ENCODE measurements at regions not wholly inside any gene's neighbourhood (a gene's known extent, or its start where the extent isn't known, plus 50 kb on each side); places are given as distances from the start of the nearest gene placed in this dataset.

GRCh38 chr3:25071846-25072245 lies 356.2 kb upstream of the RARB start:
- no peak overlapping the region for H3K27ac ChIP-seq
- TF ChIP-seq CTCF (conservative IDR thresholded peaks at IDR 0.05) (no peak), ZFX (IDR thresholded peaks at IDR 0.05) (no peak)

- TF ChIP-seq CTCF (conservative IDR thresholded peaks at IDR 0.05) (no peak), ZFX (IDR thresholded peaks at IDR 0.05) (no peak)
- no peak overlapping the region for H3K27ac ChIP-seq
Observed at GRCh38 chr3:25073423-25073822, 354.6 kb upstream of the RARB start.

GRCh38 chr3:25074149-25074548 lies 353.9 kb upstream of the RARB start:
- no peak overlapping the region for H3K27ac ChIP-seq
- TF ChIP-seq CTCF (conservative IDR thresholded peaks at IDR 0.05) (no peak), ZFX (IDR thresholded peaks at IDR 0.05) (no peak)

- TF ChIP-seq CTCF (conservative IDR thresholded peaks at IDR 0.05) (no peak), ZFX (IDR thresholded peaks at IDR 0.05) (no peak)
- H3K27ac ChIP-seq: no peak overlapping the region
Observed at GRCh38 chr3:25080461-25080860, 347.6 kb upstream of the RARB start.

GRCh38 chr3:25084016-25084415 lies 344.0 kb upstream of the RARB start:
- no peak overlapping the region for H3K27ac ChIP-seq
- no peak for TF ChIP-seq CTCF (conservative IDR thresholded peaks at IDR 0.05)
- TF ChIP-seq ZFX (IDR thresholded peaks at IDR 0.05): no peak

GRCh38 chr3:25086721-25087120 lies 341.3 kb upstream of the RARB start:
- no peak overlapping the region for H3K27ac ChIP-seq
- TF ChIP-seq ZFX (IDR thresholded peaks at IDR 0.05) (no peak), CTCF (conservative IDR thresholded peaks at IDR 0.05) (no peak)

- TF ChIP-seq ZFX (IDR thresholded peaks at IDR 0.05) (no peak), CTCF (conservative IDR thresholded peaks at IDR 0.05) (no peak)
- H3K27ac ChIP-seq: no peak overlapping the region
Observed at GRCh38 chr3:25088284-25088683, 339.8 kb upstream of the RARB start.

Data from C4-2B (cell line).